Upper lobe of left lung (tissue), 4 donors: ENCODE measurements at regions not wholly inside any gene's neighbourhood (a gene's known extent, or its start where the extent isn't known, plus 50 kb on each side); places are given as distances from the start of the nearest gene placed in this dataset.

ENCODE experiments used
- CTCF ChIP-seq, 6 experiments: fragments of 450-650 bp in 4 of 6; fragments of 200-600 bp in 2 of 6; sonication (generic) in 2 of 6; IDR thresholded peaks; one replicate each; pipeline ENCODE4 v1.5.1; 2016 to 2019; ENCODE audit warnings: antibody characterized with exemption in 6 of 6
- EP300 ChIP-seq, 4 donors: sonication (generic); formaldehyde crosslinking; IDR thresholded peaks; one replicate each; pipeline ENCODE4 v1.5.1; 2017; ENCODE audit warnings: antibody characterized with exemption in 4 of 4, control low read depth in 2 of 4
- POLR2A ChIP-seq, 4 donors: fragments of 450-650 bp; IDR thresholded peaks; one replicate each; pipeline ENCODE4 v1.5.1; 2016 to 2017; ENCODE audit warnings: antibody characterized with exemption in 4 of 4, mild to moderate bottlenecking in 2 of 4
- POLR2AphosphoS5 ChIP-seq, 2 donors: sonication (generic); formaldehyde crosslinking; IDR thresholded peaks; one replicate each; pipeline ENCODE4 v1.5.1; 2017; ENCODE audit warnings: antibody characterized with exemption in 2 of 2

DNA sequence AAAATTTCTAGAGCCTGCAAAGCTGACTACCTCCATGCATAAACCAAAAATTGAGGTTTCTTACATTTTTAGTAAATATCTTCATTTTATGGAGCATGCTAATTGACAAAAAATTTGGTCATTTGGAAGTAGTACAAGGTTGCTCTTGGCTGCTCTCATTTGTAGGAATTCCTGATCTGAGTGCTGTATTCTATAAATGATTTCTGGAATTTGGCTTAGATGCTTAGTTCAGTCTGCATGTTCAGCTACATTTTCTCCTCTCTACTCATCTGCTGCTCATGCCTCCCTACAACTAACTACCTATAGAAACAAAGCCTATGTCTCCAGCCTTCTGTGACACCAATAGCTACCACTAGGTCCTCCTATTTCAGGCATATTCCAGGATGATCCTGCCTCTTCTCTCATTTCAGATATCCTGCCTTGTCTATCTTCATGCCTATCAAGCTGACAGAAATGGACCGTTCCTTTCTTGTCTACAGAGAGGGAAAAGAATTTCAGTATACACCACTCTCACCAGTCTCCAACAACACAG is 901.1 kb downstream of the TBL1XR1 start:
- TF ChIP-seq POLR2A (IDR thresholded peaks at IDR 0.05) (no peak), CTCF (IDR thresholded peaks at IDR 0.05) (no peak), EP300 (IDR thresholded peaks at IDR 0.05) (no peak), POLR2AphosphoS5 (IDR thresholded peaks at IDR 0.05) (no peak)
